Right lobe of liver (tissue), 4 donors: ENCODE measurements at regions not wholly inside any gene's neighbourhood (a gene's known extent, or its start where the extent isn't known, plus 50 kb on each side); places are given as distances from the start of the nearest gene placed in this dataset.

Experiments
- POLR2A ChIP-seq: fragments of 450-650 bp; IDR thresholded peaks from one replicate; pipeline ENCODE4 v1.6.1; 2017; ENCODE audit warnings: antibody characterized with exemption, mild to moderate bottlenecking
- TF ChIP-seq, protein P1 (sequence below), 4 donors: fragments of 200-600 bp in 3 of 4; fragments of 450-650 bp in 1 of 4; IDR thresholded peaks; one replicate each; pipeline versions ENCODE4 v1.5.1 to v1.8.0; 2016 to 2022; ENCODE audit warnings: antibody characterized with exemption in 4 of 4, mild to moderate bottlenecking in 2 of 4
- donor health status: DM: no; HTN: no; CAD: no.
- donor health status: DM: no; HTN: no; CAD: no.
- donor health status: DM: no; HTN: yes; CAD: no.

GRCh38 chr3:181880331-181880730, 168.6 kb downstream of the SOX2 start:
- TF ChIP-seq, protein P1, sequence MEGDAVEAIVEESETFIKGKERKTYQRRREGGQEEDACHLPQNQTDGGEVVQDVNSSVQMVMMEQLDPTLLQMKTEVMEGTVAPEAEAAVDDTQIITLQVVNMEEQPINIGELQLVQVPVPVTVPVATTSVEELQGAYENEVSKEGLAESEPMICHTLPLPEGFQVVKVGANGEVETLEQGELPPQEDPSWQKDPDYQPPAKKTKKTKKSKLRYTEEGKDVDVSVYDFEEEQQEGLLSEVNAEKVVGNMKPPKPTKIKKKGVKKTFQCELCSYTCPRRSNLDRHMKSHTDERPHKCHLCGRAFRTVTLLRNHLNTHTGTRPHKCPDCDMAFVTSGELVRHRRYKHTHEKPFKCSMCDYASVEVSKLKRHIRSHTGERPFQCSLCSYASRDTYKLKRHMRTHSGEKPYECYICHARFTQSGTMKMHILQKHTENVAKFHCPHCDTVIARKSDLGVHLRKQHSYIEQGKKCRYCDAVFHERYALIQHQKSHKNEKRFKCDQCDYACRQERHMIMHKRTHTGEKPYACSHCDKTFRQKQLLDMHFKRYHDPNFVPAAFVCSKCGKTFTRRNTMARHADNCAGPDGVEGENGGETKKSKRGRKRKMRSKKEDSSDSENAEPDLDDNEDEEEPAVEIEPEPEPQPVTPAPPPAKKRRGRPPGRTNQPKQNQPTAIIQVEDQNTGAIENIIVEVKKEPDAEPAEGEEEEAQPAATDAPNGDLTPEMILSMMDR (IDR thresholded peaks at IDR 0.05) = no peak
- no peak for TF ChIP-seq POLR2A
